Cerebellar nuclear complex (tissue), 1 donor: ENCODE measurements at regions not wholly inside any gene's neighbourhood (a gene's known extent, or its start where the extent isn't known, plus 50 kb on each side); places are given as distances from the start of the nearest gene placed in this dataset.

ENCODE experiments used
- DNase-seq, 2 experiments: peaks; one replicate each; lab custom pipeline; 2025; lab: John Stamatoyannopoulos, UW

- DNase-seq = no peak
Measured at GRCh38 chr10:111916011-111916410, 267.6 kb downstream of the GPAM start.

- DNase-seq = no peak
Measured at GRCh38 chr10:111921821-111922220, 261.7 kb downstream of the GPAM start.

DNA sequence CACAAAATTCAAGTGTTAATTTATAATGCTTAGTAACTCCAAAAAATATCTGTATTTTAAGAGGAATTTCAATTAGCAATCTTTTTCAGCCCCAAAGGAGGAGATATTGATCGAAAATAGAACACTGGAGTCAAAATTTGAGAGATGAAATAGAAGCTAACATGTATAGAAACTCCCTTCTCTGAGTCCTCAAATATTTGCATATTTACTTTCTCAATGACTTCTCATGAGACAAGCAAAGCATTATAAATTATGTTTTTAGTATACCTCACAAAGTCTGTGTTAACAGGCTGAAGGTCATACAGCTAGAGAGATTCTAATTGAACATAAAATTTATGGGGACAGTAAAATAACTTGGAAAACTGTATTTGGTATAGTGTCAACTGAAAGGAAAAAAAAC, 260.5 kb downstream of the GPAM start:
- no peak for DNase-seq

- no peak for DNase-seq
Measured at GRCh38 chr10:111926286-111926685, 257.3 kb downstream of the GPAM start.

DNA sequence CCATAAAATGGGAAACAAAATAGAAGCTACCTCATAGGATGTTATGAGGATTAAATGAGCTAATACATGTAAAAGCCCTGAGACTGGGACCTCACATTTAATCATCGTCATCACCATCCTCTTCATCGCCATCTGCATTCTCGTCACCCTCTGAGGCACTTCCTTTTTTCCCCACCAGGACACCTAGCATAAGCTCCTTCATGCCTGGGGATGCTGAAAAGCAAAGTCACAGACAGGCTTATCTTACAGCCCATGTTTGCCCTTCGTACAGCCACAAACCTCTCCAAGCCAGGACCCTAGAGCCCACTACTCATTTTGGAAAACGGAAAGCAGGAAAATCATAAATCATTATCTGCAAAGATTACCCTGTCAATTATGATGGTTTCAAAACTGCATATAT, 249.6 kb downstream of the GPAM start:
- no peak for DNase-seq

GRCh38 chr10:111934931-111935330, 248.6 kb downstream of the GPAM start:
- peak; percentile 62 to 93 for DNase-seq

DNA sequence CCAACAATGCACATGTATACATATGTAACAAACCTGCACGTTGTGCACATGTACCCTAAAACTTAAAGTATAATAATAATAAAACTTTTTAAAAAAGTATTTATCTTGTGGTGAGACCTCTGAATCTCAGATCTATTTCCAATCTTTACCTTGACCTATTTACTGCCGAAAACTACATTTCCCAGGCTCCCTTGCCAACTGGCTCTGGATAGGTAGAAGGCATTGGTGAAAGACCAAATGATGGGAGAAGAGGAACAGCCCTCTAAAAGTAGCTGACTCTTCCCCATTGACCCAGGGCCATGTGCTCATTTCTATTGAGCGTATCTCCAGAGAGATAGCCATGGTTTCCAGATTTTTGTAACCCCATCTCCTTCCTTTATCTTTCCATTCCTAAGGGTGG, 247.4 kb downstream of the GPAM start:
- DNase-seq = no peak

DNA sequence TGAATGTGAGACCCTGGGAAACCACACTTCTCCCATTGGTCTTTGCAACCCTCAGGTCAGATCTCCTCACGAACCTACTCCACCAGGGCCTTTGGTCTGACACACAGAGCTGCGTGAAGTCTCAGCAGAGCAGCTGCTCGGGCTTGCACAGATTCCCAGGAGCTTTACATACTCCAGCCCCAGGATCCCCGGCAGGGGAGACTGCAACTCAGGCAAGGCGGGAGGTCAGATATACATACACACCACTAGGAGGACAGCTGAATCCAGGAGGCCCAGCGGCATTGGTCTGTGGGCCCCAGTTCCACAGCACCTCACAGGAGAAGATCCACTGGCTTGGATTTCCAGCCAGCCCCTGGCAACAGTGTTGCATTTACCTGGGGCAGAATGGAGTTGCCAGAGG, 239.2 kb downstream of the GPAM start:
- DNase-seq = no peak

GRCh38 chr10:111953949-111954348, 229.6 kb downstream of the GPAM start:
- no peak for DNase-seq

- no peak for DNase-seq
Measured at GRCh38 chr10:111954386-111954785, 229.2 kb downstream of the GPAM start.

DNA sequence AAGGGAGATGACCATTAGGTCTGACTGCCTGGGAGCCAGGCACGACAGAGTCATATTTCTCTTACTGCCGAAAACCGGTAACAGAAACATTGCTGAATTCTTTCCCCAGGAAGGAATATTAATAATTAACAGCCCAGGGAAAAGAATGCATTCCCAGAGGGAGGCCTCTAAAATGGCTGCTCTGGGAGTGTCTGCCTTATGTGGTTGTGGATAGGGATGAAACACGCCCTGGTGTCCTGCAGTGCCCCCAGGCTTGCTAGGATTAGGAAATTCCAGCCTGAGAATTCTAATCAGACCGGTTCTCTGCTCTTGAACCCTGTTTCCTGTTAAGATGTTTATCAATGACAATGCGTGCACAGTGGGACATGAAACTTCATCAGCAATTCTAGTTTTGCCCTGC, 226.7 kb downstream of the GPAM start:
- DNase-seq = no peak

DNA sequence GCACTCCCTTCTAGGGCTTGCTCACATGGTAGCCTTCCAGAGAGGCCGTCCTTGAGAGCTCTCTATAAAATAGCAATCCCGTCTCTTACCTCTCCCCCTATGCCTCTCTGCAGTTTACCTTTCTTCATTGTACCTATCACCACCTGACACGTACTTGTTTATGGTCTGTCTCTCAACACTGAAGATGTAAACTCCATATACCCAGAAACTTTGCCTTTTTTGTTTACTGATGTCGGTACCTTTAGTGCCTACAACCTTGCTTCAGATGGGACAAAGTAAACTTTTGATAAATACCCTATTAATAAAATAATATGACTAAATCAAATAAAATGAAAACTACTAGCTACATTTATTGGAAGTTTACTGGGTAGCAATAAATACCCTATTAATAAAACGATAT, 220.6 kb downstream of the GPAM start:
- DNase-seq = no peak

DNA sequence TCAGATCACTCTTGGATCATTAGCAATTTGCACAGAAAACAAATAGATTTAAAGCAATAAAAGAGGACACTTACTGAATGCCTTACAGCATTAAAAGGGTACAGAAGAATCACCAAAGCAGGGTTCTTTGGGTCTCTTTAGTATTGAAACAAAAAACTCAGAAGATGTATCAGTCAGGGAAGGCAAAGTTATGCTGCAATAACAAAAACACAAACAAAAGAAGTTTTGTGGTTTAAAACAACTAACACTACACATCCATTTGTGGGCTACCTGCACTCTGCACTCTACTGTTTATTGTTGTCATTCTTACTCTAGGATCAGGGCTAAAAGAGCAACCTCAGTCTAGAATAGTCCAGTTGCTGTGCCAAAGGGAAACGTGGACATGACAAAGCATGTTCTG, 216.4 kb downstream of the GPAM start:
- no peak for DNase-seq

DNA sequence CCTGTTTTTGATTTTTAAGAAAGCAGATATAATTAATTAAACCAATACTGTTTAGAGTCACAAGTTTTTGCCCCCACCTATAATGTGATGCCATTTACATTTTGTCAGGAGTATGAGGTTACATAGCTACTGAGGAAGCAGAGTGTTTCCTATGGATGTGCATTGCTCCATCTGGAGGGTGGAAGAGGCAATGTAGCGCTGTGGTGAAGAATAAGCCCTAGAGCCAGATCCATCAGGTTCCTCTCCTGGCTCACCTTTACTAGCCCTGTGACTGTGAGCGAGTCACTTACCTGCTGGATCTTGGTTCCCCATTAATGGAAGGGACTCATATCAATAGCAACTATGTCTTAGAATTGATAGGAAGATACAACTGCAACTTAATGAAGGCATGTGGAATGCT, 216.0 kb downstream of the GPAM start:
- DNase-seq = no peak

- DNase-seq = no peak
Measured at GRCh38 chr10:111968647-111969046, 214.9 kb downstream of the GPAM start.

- no peak for DNase-seq
Measured at GRCh38 chr10:111970111-111970510, 213.5 kb downstream of the GPAM start.

- no peak for DNase-seq
Measured at GRCh38 chr10:111972109-111972508, 211.5 kb downstream of the GPAM start.

- DNase-seq = no peak
Measured at GRCh38 chr10:111973306-111973705, 210.3 kb downstream of the GPAM start.

- DNase-seq = no peak
Measured at GRCh38 chr10:111973826-111974225, 209.7 kb downstream of the GPAM start.

DNA sequence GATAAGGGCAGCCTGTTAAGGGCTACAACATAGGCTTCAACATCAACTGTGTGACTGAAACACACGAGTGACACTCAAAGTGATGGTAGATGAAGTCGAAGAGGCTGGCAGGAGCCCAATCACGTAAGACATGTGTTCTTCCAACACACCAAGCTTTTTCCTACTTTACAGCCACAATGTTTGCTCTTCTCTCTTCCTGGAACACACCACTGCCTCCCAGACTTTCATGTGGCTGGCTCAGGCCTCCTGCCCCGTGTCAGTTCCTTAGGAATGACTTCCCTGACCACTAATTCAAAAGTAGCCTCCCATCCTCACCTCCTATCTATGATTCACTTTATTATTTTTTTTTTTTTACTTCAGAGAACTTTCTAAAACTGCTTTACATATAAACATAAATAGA, 209.2 kb downstream of the GPAM start:
- DNase-seq = no peak

- DNase-seq = no peak
Measured at GRCh38 chr10:111976557-111976956, 207.0 kb downstream of the GPAM start.

DNA sequence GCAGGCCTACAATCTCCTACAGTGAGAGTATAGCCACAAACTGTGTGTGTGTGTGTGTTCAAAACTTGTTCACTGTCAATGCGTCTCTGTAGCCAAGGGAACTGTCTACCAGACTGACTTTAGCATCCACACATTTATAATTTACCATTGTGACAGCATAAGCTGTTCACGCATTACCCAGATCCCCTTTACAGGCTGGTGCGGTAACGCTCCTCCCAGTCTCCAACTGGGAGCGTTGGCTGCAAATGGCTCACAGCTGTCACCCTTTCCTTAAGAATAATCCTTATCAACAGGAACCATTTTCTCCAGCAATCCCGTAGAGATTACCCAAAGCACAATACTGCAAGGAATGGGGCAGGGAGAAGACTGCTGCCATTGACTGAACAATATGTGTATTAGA, 199.5 kb downstream of the GPAM start:
- no peak for DNase-seq

- DNase-seq = no peak
Measured at GRCh38 chr10:111986079-111986478, 197.5 kb downstream of the GPAM start.

DNA sequence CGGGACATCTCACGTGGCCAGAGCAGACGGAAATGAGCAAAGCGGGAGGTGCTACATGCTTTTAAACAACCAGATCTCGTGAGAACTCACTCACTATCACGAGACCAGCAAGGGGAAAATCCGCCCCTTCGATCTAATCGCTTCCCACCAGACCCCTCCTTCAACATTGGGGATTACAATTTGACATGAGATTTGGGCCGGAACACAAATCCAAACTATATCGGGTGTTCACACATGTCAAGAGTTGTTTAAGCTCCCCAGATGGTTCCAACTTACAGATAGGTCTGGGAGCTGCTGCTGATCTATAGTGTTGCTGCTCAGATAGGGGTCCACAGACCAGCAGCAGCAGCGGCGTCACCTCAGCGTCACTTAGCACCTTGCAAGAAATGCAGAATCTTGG, 194.9 kb downstream of the GPAM start:
- DNase-seq = no peak
